ENCODE measurements at regions not wholly inside any gene's neighbourhood (a gene's known extent, or its start where the extent isn't known, plus 50 kb on each side); places are given as distances from the start of the nearest gene placed in this dataset.

DNA sequence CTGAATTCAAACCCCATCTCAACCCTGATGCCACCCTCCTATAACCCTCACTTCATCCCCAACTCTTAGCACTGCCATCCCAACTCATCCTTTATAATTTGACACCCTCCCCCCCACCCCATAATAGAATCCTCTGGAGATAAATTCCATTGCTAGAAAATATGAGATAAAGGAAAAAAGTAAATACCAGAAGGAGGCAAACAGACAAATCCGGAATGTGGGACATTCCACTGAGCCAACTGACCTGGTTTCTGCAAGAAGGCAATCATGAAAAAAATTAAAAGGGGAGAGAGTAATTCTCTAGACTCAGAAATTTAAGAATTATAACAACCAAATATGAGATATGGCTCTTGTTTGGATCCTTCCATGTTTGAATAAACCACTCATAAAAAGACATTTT is 132.4 kb downstream of the CYP26B1 start:
- no peak for TF ChIP-seq CTCF (IDR thresholded peaks at IDR 0.05)
- TF ChIP-seq ZFX (IDR thresholded peaks at IDR 0.05; ENCODE audit: borderline replicate concordance), result no peak

GRCh38 chr2:72014831-72015230 is 132.8 kb downstream of the CYP26B1 start:
- H3K27ac ChIP-seq, result no peak overlapping the region
- TF ChIP-seq CTCF (IDR thresholded peaks at IDR 0.05), result no peak
- TF ChIP-seq ZFX (IDR thresholded peaks at IDR 0.05; ENCODE audit: borderline replicate concordance), result no peak

More for the DNA sequence above, 132.4 kb downstream of the CYP26B1 start:
- no peak overlapping the region for H3K27ac ChIP-seq

DNA sequence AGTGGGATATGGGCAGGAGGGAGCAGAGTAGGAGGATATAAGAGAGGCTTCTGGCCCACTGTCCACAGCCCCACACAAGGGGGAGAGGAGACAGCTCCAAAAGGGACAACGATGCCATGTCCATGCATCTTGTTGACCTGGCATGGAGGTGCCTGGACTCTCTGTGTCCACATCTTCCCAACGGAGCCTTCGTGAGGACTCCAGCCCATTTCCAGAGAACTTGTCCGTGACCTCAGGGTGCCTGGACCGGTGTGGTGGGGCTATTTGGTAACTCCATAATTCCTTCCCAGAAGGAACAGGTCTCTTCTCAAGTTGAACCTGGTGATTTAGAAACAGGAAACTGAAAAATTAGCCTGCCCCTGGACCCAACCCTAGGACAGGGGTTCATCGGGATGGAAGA is 133.9 kb downstream of the CYP26B1 start:
- no peak for TF ChIP-seq CTCF (IDR thresholded peaks at IDR 0.05)
- TF ChIP-seq ZFX (IDR thresholded peaks at IDR 0.05; ENCODE audit: borderline replicate concordance), result no peak

GRCh38 chr2:72012886-72013574 is 134.6 kb downstream of the CYP26B1 start:
- H3K27ac ChIP-seq, result no peak overlapping the region

More for the DNA sequence above, 133.9 kb downstream of the CYP26B1 start:
- H3K27ac ChIP-seq, result no peak overlapping the region

DNA sequence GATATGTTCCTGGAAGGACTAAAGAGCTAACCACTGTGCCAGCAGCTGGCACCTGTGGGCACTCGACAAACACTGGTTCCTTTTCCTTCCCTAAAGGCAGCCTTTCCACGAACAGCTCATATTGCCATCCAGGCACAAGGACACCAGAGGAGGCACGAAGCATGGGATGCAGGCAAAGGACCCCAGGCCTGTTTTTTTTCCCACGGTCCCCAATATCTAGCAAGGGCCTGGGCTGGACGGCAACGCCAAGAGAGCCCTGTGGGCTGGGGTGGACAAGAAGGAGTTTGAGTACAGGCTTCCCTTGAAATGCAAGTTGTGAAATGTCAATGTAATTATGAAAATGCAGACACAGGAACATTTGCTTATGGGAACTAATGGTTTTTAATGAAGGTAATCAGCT is 135.9 kb downstream of the CYP26B1 start:
- H3K27ac ChIP-seq, result no peak overlapping the region
- TF ChIP-seq ZFX (IDR thresholded peaks at IDR 0.05; ENCODE audit: borderline replicate concordance) (no peak), CTCF (IDR thresholded peaks at IDR 0.05) (no peak)

More at GRCh38 chr2:72012886-72013574, 134.6 kb downstream of the CYP26B1 start:
- TF ChIP-seq CTCF (IDR thresholded peaks at IDR 0.05) (no peak), ZFX (IDR thresholded peaks at IDR 0.05; ENCODE audit: borderline replicate concordance) (no peak)

- H3K27ac ChIP-seq, result no peak overlapping the region
- TF ChIP-seq CTCF (IDR thresholded peaks at IDR 0.05) (no peak), ZFX (IDR thresholded peaks at IDR 0.05; ENCODE audit: borderline replicate concordance) (no peak)
Observed at GRCh38 chr2:72011370-72011689, 136.3 kb downstream of the CYP26B1 start.

DNA sequence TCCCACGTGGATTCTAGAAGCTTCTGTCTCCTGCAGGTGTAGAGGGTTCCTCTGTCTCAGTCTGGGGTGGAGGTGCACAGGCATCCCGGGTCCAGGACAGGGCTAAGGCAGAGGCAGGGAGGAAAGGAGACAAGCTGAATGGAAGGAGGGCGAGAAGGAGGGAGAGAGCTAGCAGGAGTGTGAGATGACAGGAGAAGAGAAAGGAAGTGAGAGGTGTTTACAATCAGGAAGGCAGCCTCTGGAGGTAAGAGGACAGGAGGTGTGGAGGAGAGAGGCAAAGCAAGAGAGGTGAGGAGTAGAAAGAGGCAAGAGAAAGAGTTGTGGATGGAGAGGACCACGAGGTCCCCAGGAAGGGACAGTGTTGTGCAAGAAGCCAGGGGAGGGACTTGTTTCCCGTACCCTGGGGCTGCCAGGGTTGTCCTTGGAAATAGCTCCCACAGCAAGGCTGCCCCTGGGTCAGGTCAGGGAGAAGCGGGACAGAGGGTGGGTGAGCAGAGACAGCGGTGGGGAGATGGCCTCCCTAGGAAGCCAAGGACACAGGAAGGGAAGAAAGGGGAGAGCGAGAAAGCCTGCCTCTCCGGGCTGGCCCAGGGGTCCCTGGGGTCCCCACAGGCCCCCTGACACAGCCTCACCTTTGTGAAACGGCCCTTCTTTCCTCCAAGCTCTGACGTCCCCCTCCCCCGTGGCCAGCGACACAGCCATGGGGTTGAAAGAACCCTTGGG is 136.9 kb downstream of the CYP26B1 start:
- TF ChIP-seq ZFX (IDR thresholded peaks at IDR 0.05; ENCODE audit: borderline replicate concordance) (no peak), CTCF (IDR thresholded peaks at IDR 0.05) (no peak)
- no peak overlapping the region for H3K27ac ChIP-seq
